BLaER1 treated with 17β-estradiol and CSF1 and Interleukin-3, amounts not matched to agents 10 nM and 100 nM (cell line): ENCODE measurements at regions not wholly inside any gene's neighbourhood (a gene's known extent, or its start where the extent isn't known, plus 50 kb on each side); places are given as distances from the start of the nearest gene placed in this dataset.
A peak's percentile ranks its signal among the peaks of the same experiment; 100 is the strongest.

Experiments used
- H3K27ac ChIP-seq, 11 experiments: shearing (Covaris generic); formaldehyde crosslinking; 2 replicates each; pipeline ENCODE4 v1.8.1; 2022
- H3K27me3 ChIP-seq, 11 experiments: shearing (Covaris generic); formaldehyde crosslinking; 2 replicates each; pipeline ENCODE4 v1.8.1; 2022
- H3K36me3 ChIP-seq, 11 experiments: shearing (Covaris generic); formaldehyde crosslinking; 2 replicates each; pipeline ENCODE4 v1.8.1; 2022
- H3K4me1 ChIP-seq, 10 experiments: shearing (Covaris generic); formaldehyde crosslinking; 2 replicates each; pipeline ENCODE4 v1.8.1; 2022
- H3K4me2 ChIP-seq, 11 experiments: shearing (Covaris generic); formaldehyde crosslinking; 2 replicates each; pipeline ENCODE4 v1.8.1; 2022
- H3K4me3 ChIP-seq, 10 experiments: shearing (Covaris generic); formaldehyde crosslinking; 2 replicates each; pipeline ENCODE4 v1.8.1; 2022
- H3K9ac ChIP-seq, 11 experiments: shearing (Covaris generic); formaldehyde crosslinking; 2 replicates each; pipeline ENCODE4 v1.8.1; 2022
- H3K9me3 ChIP-seq, 11 experiments: shearing (Covaris generic); formaldehyde crosslinking; replicated peaks in 1 of 11; 2 replicates each; pipeline ENCODE4 v1.8.1; 2022
- H4K20me1 ChIP-seq, 11 experiments: shearing (Covaris generic); formaldehyde crosslinking; 2 replicates each; pipeline ENCODE4 v1.8.1; 2022
- Cebpa-rat ChIP-seq, 11 experiments: shearing (Covaris generic); IDR thresholded peaks; 2 replicates each; pipeline ENCODE4 v1.8.1; 2022

DNA sequence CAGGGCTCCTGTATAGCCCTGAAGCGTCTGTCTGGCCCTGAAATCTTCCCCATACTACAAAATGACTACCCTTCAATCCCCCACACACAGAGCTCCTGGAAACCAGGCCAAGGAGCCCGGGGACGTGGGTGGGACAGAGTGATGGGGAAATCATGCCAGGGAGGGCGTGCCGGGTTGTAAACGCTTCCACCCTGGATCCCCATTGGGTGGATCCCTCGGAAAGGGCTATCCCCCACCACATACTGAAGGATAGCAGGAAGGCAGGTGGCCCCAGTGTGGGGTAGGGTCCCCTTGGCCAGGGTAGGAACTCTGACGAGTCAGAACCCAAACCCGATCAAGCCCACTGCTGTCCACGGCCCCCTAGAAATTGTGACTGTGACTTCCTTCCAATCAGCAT is 91.7 kb downstream of the INHBB start:
- Histone ChIP-seq H3K4me3 (no peak overlapping the region), H3K9me3 (peaks cover 0 to 9% (median 5%) of the 10 kb centered on the region in 11 experiments; a peak in 12 of 22 replicates), H3K4me2 (no peak overlapping the region), H3K27ac (no peak overlapping the region), H3K27me3 (peaks cover 21 to 29% (median 26%) of the 10 kb centered on the region in 11 experiments), H3K4me1 (peaks cover 0 to 19% (median 16%) of the 10 kb centered on the region in 10 experiments; a peak in 13 of 20 replicates), H3K36me3 (no peaks in the 10 kb centered on the region), H4K20me1 (peaks cover 0 to 19% (median 0%) of the 10 kb centered on the region in 11 experiments; a peak in 3 of 22 replicates), H3K9ac (no peak overlapping the region)
- TF ChIP-seq Cebpa-rat (IDR thresholded peaks at IDR 0.05): no peak

GRCh38 chr2:120438301-120439066 is 92.5 kb downstream of the INHBB start:
- Histone ChIP-seq H4K20me1 (peaks cover 0 to 24% (median 0%) of the 10 kb centered on the region in 11 experiments; a peak in 3 of 22 replicates), H3K4me3 (no peak overlapping the region), H3K4me2 (peak overlapping the region in 5 of 11 experiments; percentile 30 to 54 (median 39); a peak in 10 of 22 replicates), H3K36me3 (no peaks in the 10 kb centered on the region), H3K27ac (no peak overlapping the region), H3K9me3 (peaks cover 0 to 18% (median 9%) of the 10 kb centered on the region in 11 experiments; a peak in 13 of 22 replicates), H3K4me1 (peaks cover 0 to 19% (median 16%) of the 10 kb centered on the region in 10 experiments; a peak in 13 of 20 replicates), H3K9ac (no peak overlapping the region), H3K27me3 (peaks cover 30 to 37% (median 34%) of the 10 kb centered on the region in 11 experiments)
- no peak for TF ChIP-seq Cebpa-rat (IDR thresholded peaks at IDR 0.05)

DNA sequence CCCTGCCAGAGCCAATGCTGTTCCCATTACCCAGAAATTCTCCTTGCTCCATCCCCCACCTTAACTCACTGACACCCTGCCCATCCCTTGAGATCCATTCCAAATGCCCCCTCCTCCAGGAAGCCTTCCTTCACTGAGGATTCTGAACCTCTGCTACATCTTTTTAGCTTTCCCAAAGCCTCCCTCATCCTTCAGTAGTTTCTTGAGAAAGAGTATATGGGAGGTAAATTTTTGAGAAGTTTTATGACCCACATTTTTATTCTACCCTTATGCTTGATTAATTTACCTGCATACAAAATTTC is 93.1 kb downstream of the INHBB start:
- Histone ChIP-seq H3K27ac (no peak overlapping the region), H3K4me3 (no peak overlapping the region), H3K36me3 (no peaks in the 10 kb centered on the region), H4K20me1 (peaks cover 0 to 24% (median 0%) of the 10 kb centered on the region in 11 experiments; a peak in 3 of 22 replicates), H3K4me1 (peaks cover 0 to 19% (median 16%) of the 10 kb centered on the region in 10 experiments; a peak in 13 of 20 replicates), H3K9ac (no peak overlapping the region), H3K27me3 (peaks cover 35 to 43% (median 40%) of the 10 kb centered on the region in 11 experiments), H3K9me3 (peaks cover 0 to 18% (median 9%) of the 10 kb centered on the region in 11 experiments; a peak in 13 of 22 replicates), H3K4me2 (peak overlapping the region in 5 of 11 experiments; percentile 35 to 54 (median 46); a peak in 8 of 22 replicates)
- TF ChIP-seq Cebpa-rat (IDR thresholded peaks at IDR 0.05): no peak

DNA sequence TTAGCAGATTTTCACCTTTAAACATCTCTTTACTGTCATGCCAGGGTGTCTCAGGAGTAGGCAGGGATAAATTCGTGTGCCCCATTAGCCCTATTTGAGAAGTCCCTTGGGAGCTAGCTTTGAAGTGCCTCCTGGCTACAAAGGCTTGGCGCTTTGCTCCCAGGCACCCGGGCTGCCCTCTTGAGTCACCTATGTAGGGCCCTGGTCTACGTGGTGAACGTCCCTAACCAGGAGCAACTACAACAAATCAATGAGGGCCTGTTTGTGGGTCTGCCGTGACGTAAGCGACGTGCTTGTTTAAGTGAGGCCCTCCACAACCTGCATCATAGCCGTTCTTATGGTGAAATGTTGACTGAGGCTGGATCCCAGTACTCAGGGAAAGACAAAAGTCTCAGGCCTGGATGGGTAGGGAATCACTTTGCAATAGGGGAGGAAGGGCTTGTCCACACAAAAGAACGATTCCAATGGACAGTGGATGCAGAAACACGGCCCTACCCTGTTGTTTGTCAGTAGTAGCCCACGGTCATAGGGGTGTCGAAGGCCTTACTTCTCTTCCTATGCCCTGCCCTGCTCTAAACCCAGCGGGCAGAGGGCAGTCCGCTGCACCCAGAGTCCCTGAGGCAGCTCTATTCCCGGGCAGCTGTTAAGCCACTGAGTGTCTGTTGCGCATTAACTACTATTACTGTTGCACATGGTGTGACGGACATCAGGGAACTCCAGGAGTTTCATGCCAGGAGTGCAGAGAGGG is 93.9 kb downstream of the INHBB start:
- Histone ChIP-seq H3K9me3 (peaks cover 0 to 18% (median 9%) of the 10 kb centered on the region in 11 experiments; a peak in 13 of 22 replicates), H3K4me2 (peak overlapping the region in 7 of 11 experiments; percentile 9 to 54 (median 45); a peak in 12 of 22 replicates), H3K4me1 (peaks cover 0 to 19% (median 16%) of the 10 kb centered on the region in 10 experiments; a peak in 13 of 20 replicates), H3K9ac (no peak overlapping the region; a peak in 1 of 22 replicates), H3K27ac (no peak overlapping the region), H3K27me3 (peaks cover 35 to 47% (median 42%) of the 10 kb centered on the region in 11 experiments), H4K20me1 (peaks cover 0 to 24% (median 0%) of the 10 kb centered on the region in 11 experiments; a peak in 3 of 22 replicates), H3K4me3 (no peak overlapping the region), H3K36me3 (no peaks in the 10 kb centered on the region)
- no peak for TF ChIP-seq Cebpa-rat (IDR thresholded peaks at IDR 0.05)

DNA sequence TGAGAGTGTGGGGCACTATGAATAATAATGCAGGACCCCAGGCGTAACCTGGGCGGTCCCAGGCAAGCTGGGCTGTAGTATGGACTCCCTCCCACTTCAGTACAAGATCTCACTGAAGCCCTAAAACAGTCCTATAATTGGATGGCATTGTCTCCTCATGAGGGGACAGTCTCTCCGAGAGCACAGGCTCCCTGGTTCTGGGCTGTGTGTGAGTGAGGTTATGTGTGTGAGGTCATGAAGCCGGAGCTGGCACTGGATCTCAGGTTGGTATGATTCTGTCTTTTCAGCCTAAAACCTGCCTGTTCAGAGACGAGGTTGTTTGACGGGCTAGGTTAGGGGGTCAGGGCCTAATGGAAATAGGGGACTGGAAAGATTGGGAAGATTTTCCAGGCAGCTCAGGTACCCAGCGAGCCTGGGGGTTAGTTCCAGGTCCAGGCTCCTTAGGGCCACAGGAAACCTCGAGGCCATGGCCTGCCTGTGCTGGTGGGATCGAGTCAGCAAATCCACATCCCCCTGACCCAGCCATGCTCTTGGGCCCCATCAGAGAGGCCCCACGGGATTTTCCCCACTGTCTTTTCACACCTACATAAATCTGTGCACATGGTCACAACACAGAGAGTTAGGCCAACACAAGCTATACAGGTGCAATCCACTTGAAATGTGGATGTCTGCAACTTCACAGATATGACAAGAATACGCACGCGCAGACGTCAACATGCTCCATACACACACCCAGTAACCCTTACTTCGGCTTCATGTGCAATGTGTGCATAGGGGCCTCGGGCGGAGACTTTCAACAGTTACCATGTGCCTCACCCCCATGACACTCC is 94.8 kb downstream of the INHBB start:
- Histone ChIP-seq H3K9ac (no peak overlapping the region), H3K9me3 (peaks cover 0 to 18% (median 9%) of the 10 kb centered on the region in 11 experiments; a peak in 13 of 22 replicates), H3K4me2 (no peak overlapping the region), H3K4me1 (peaks cover 0 to 21% (median 17%) of the 10 kb centered on the region in 10 experiments; a peak in 13 of 20 replicates), H4K20me1 (peaks cover 0 to 15% (median 0%) of the 10 kb centered on the region in 11 experiments; a peak in 1 of 22 replicates), H3K27ac (no peak overlapping the region), H3K36me3 (no peaks in the 10 kb centered on the region), H3K27me3 (peaks cover 35 to 47% (median 42%) of the 10 kb centered on the region in 11 experiments), H3K4me3 (no peak overlapping the region)
- no peak for TF ChIP-seq Cebpa-rat (IDR thresholded peaks at IDR 0.05)

DNA sequence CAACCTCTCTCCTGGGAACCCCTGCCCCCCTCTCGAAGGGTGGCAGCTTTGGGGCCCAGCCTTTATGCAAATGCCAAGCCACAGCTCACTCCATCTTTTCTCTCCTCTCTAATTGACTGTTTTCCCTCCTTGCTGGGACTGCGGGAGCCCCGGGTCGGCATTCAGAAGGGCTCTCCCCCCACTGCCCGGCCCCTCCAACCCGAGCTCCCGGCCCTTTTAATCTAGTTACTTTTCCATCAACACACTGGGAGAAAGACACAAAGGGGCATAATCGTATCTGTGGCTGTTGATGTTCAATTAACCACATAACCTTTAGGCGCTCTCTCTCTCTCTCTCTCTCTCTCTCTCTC is 95.4 kb downstream of the INHBB start:
- Histone ChIP-seq H3K9me3 (peaks cover 0 to 18% (median 9%) of the 10 kb centered on the region in 11 experiments; a peak in 13 of 22 replicates), H3K4me1 (peaks cover 0 to 26% (median 22%) of the 10 kb centered on the region in 10 experiments; a peak in 13 of 20 replicates), H3K9ac (no peak overlapping the region), H3K4me2 (no peak overlapping the region), H4K20me1 (peaks cover 0 to 13% (median 0%) of the 10 kb centered on the region in 11 experiments; a peak in 1 of 22 replicates), H3K36me3 (no peaks in the 10 kb centered on the region), H3K27me3 (peaks cover 35 to 47% (median 42%) of the 10 kb centered on the region in 11 experiments), H3K27ac (no peak overlapping the region), H3K4me3 (no peak overlapping the region)
- no peak for TF ChIP-seq Cebpa-rat (IDR thresholded peaks at IDR 0.05)

- H3K4me2 ChIP-seq: no peak overlapping the region
- no peak for TF ChIP-seq Cebpa-rat (IDR thresholded peaks at IDR 0.05)
- H3K4me1 ChIP-seq: peaks cover 0 to 28% (median 23%) of the 10 kb centered on the region in 10 experiments; a peak in 13 of 20 replicates
- H3K9ac ChIP-seq: no peak overlapping the region
- H3K9me3 ChIP-seq: peaks cover 0 to 18% (median 9%) of the 10 kb centered on the region in 11 experiments; a peak in 13 of 22 replicates
- peaks cover 35 to 47% (median 42%) of the 10 kb centered on the region in 11 experiments for H3K27me3 ChIP-seq
- peaks cover 0 to 13% (median 0%) of the 10 kb centered on the region in 11 experiments; a peak in 1 of 22 replicates for H4K20me1 ChIP-seq
- no peak overlapping the region for H3K27ac ChIP-seq
- no peaks in the 10 kb centered on the region for H3K36me3 ChIP-seq
- no peak overlapping the region for H3K4me3 ChIP-seq
These were observed 96.0 kb downstream of the INHBB start for GRCh38 chr2:120441744-120442471.
